Pancreas (tissue), 10 donors: ENCODE measurements at regions not wholly inside any gene's neighbourhood (a gene's known extent, or its start where the extent isn't known, plus 50 kb on each side); places are given as distances from the start of the nearest gene placed in this dataset.

ENCODE experiments used
- ATAC-seq, 4 donors: fragments of 200-7000 bp; cut with Tn5 transposase; one replicate each; pipeline versions ENCODE4 v1.8.0 to v1.9.1; 2020; ENCODE audit warnings: mild to moderate bottlenecking in 4 of 4, moderate library complexity in 4 of 4
- DNase-seq, 6 donors: peaks; one replicate each; pipeline ENCODE4 v3.0.0-alpha.2; 2020
- FAIRE-seq: peaks from 2 replicates; lab custom pipeline; 2012; peaks lifted over from hg19 to GRCh38; lab: Jason Lieb, UNC
- H3K27ac ChIP-seq, 4 donors: fragments of 200-600 bp; sonication (generic); 1 replicate in 3 of 4; 2 replicates in 1 of 4; pipeline versions ENCODE4 v1.5.0 to v1.8.0; 2020
- H3K27me3 ChIP-seq, 4 donors: fragments of 200-600 bp; one replicate each; pipeline ENCODE4 v1.8.0; 2021
- H3K36me3 ChIP-seq, 3 donors: fragments of 200-600 bp; sonication (generic) in 1 of 3; one replicate each; pipeline versions ENCODE4 v1.5.0 to v1.8.0; 2020 to 2021
- H3K4me1 ChIP-seq, 3 donors: fragments of 200-600 bp; one replicate each; pipeline ENCODE4 v1.8.0; 2021
- H3K4me3 ChIP-seq, 4 donors: fragments of 200-600 bp; sonication (generic) in 2 of 4; one replicate each; pipeline versions ENCODE4 v1.5.0 to v1.8.0; 2020 to 2021
- H3K9me3 ChIP-seq, 4 donors: fragments of 200-600 bp; one replicate each; pipeline ENCODE4 v1.8.0; 2021
- CTCF ChIP-seq, 4 donors: fragments of 200-600 bp; sonication (generic) in 3 of 4; IDR thresholded peaks; one replicate each; pipeline versions ENCODE4 v1.5.0 to v1.8.0; 2021; ENCODE audit warnings: antibody characterized with exemption in 4 of 4
- WGBS, 2 donors: extraction: QIAGEN DNeasy Blood & Tissue Kit; methylation state at CpG; one replicate each; pipeline ENCODE4 v1.1.7; 2013; 5-methylcytosine and 5-hydroxymethylcytosine counted together
- intact Hi-C, 3 donors: fragments of 100-400 bp; cut with DNase I; formaldehyde crosslinking; loops; one replicate each; pipeline versions ENCODE4 v1.11.1 to v1.14.2; 2022
- donor health status: healthy with polysubstance abuse.
- donor health status: DM: no; HTN: no; CAD: no; lungs with moderate emphysema.
- donor health status: DM: no; HTN: no; CAD: no.
- donor health status: control.
- donor health status: control.
- donor health status: Bipolar disorder and iron deficiency.
- donor health status: DM: yes; HTN: yes; CAD: no.
- donor health status: DM: no; HTN: no; CAD: no.
- donor health status: DM: no; HTN: no; CAD: no.
- donor health status: DM: yes; HTN: yes; CAD: no.

- H3K9me3 ChIP-seq, result no peaks in the 10 kb centered on the region
- no peak overlapping the region for H3K4me3 ChIP-seq
- ATAC-seq, result no peak
- H3K27ac ChIP-seq, result no peak overlapping the region
- no peak for DNase-seq
- no peaks in the 10 kb centered on the region for H3K4me1 ChIP-seq
- no peaks in the 10 kb centered on the region for H3K36me3 ChIP-seq
- intact Hi-C loops, result no loop called here
- WGBS, 2 donors, result 63 to 65% methylated on average over 3 of the region's 3 CpGs
- TF ChIP-seq CTCF (IDR thresholded peaks at IDR 0.05), result no peak
- no peak for FAIRE-seq
- H3K27me3 ChIP-seq, result peaks cover 0 to 4% (median 0%) of the 10 kb centered on the region in 4 donors
Measured at GRCh38 chr16:26735521-26735920, 331.2 kb upstream of the C16orf82 start.

GRCh38 chr16:26736084-26736483, 330.6 kb upstream of the C16orf82 start:
- DNase-seq (no peak), ATAC-seq (no peak), FAIRE-seq (no peak)
- TF ChIP-seq CTCF (IDR thresholded peaks at IDR 0.05), result no peak
- WGBS, 2 donors, result 54 to 58% methylated on average over 4 of the region's 4 CpGs
- H3K36me3 ChIP-seq, result no peaks in the 10 kb centered on the region
- H3K27me3 ChIP-seq, result peaks cover 0 to 4% (median 0%) of the 10 kb centered on the region in 4 donors
- intact Hi-C loops, result no loop called here
- H3K9me3 ChIP-seq, result no peaks in the 10 kb centered on the region
- H3K4me1 ChIP-seq, result no peaks in the 10 kb centered on the region
- no peak overlapping the region for H3K27ac ChIP-seq
- H3K4me3 ChIP-seq, result no peak overlapping the region

- no peak overlapping the region for H3K4me3 ChIP-seq
- no peak for DNase-seq
- H3K4me1 ChIP-seq, result no peaks in the 10 kb centered on the region
- no peaks in the 10 kb centered on the region for H3K27me3 ChIP-seq
- no peak for TF ChIP-seq CTCF (IDR thresholded peaks at IDR 0.05)
- H3K27ac ChIP-seq, result no peak overlapping the region
- no peak for ATAC-seq
- intact Hi-C loops, result no loop called here
- no peaks in the 10 kb centered on the region for H3K9me3 ChIP-seq
- no peak for FAIRE-seq
- WGBS, 2 donors, result 49 to 58% methylated on average over 2 of the region's 2 CpGs
- H3K36me3 ChIP-seq, result no peaks in the 10 kb centered on the region
Measured at GRCh38 chr16:26740771-26741170, 326.0 kb upstream of the C16orf82 start.

GRCh38 chr16:26742040-26742439, 324.7 kb upstream of the C16orf82 start:
- Histone ChIP-seq H3K36me3 (no peaks in the 10 kb centered on the region), H3K4me1 (no peaks in the 10 kb centered on the region), H3K27ac (no peak overlapping the region), H3K27me3 (no peaks in the 10 kb centered on the region), H3K9me3 (no peaks in the 10 kb centered on the region), H3K4me3 (no peak overlapping the region)
- FAIRE-seq, result no peak
- no peak for DNase-seq
- ATAC-seq, result no peak
- TF ChIP-seq CTCF (IDR thresholded peaks at IDR 0.05), result no peak
- WGBS, 2 donors, result 13 to 37% methylated on average over 2 of the region's 2 CpGs
- intact Hi-C loops, result no loop called here

GRCh38 chr16:26744430-26744829, 322.3 kb upstream of the C16orf82 start:
- H3K4me1 ChIP-seq, result no peaks in the 10 kb centered on the region
- ATAC-seq (no peak), FAIRE-seq (no peak), DNase-seq (no peak)
- H3K27ac ChIP-seq, result no peak overlapping the region
- H3K9me3 ChIP-seq, result no peaks in the 10 kb centered on the region
- 33 to 43% methylated on average over 5 of the region's 5 CpGs for WGBS, 2 donors
- peaks cover 0 to 7% (median 0%) of the 10 kb centered on the region in 4 donors for H3K27me3 ChIP-seq
- no peaks in the 10 kb centered on the region for H3K36me3 ChIP-seq
- H3K4me3 ChIP-seq, result no peak overlapping the region
- intact Hi-C loops, result no loop called here
- TF ChIP-seq CTCF (IDR thresholded peaks at IDR 0.05), result no peak
